ENCODE measurements at regions not wholly inside any gene's neighbourhood (a gene's known extent, or its start where the extent isn't known, plus 50 kb on each side); places are given as distances from the start of the nearest gene placed in this dataset.
"Not testable (repeated sequence)": the region's sequence is repeated elsewhere in the genome, so short reads cannot be mapped to it uniquely, and the experiment has no call there.

- no peak overlapping the region for H3K4me3 ChIP-seq (ENCODE audit: low read length in 2 of 2)
- H3K27ac ChIP-seq (ENCODE audit: low read length) = no peak overlapping the region
- H3K36me3 ChIP-seq (ENCODE audit: control insufficient read depth in 2 of 2, insufficient read depth in 2 of 2, low read length in 2 of 2) = no peaks in the 10 kb centered on the region
- no peaks in the 10 kb centered on the region for H3K27me3 ChIP-seq (ENCODE audit: control insufficient read depth in 1 of 2, insufficient read depth in 2 of 2, low read length in 2 of 2)
- no peaks in the 10 kb centered on the region for H3K4me1 ChIP-seq (ENCODE audit: control insufficient read depth, insufficient read depth, low read length)
- H3K9ac ChIP-seq (ENCODE audit: low read length in 2 of 2) = no peak overlapping the region
- peaks cover 0 to 2% of the 10 kb centered on the region in 2 donors for H3K9me3 ChIP-seq (ENCODE audit: control insufficient read depth in 2 of 2, low read length in 2 of 2)
These were observed 111.8 kb upstream of the ZFP64 start for GRCh38 chr20:52303281-52303950.

DNA sequence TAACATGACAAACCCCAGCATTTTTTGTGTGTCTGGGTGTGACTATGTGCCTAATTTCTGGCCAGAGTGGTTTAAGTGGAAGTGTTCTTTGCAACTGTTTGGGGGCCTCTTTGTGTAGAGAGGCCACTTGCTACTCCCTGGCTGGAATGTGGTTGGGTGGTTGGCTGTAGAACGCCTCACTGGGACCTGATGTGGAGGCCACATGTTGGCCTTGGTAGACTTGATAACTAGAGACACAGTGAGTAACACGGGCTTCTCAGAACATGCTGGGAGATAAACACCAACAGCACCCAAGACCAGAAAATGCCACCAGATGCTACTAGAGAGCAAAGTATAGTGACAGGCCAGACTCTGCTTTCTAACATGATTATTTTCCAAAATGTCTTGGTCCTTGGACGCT is 111.2 kb upstream of the ZFP64 start:
- Histone ChIP-seq H3K9me3 (ENCODE audit: control insufficient read depth in 2 of 2, low read length in 2 of 2) (peaks cover 0 to 2% of the 10 kb centered on the region in 2 donors), H3K4me1 (ENCODE audit: control insufficient read depth, insufficient read depth, low read length) (no peaks in the 10 kb centered on the region), H3K27ac (ENCODE audit: low read length) (no peak overlapping the region), H3K27me3 (ENCODE audit: control insufficient read depth in 1 of 2, insufficient read depth in 2 of 2, low read length in 2 of 2) (no peaks in the 10 kb centered on the region), H3K4me3 (ENCODE audit: low read length in 2 of 2) (no peak overlapping the region), H3K9ac (ENCODE audit: low read length in 2 of 2) (no peak overlapping the region), H3K36me3 (ENCODE audit: control insufficient read depth in 2 of 2, insufficient read depth in 2 of 2, low read length in 2 of 2) (no peaks in the 10 kb centered on the region)

DNA sequence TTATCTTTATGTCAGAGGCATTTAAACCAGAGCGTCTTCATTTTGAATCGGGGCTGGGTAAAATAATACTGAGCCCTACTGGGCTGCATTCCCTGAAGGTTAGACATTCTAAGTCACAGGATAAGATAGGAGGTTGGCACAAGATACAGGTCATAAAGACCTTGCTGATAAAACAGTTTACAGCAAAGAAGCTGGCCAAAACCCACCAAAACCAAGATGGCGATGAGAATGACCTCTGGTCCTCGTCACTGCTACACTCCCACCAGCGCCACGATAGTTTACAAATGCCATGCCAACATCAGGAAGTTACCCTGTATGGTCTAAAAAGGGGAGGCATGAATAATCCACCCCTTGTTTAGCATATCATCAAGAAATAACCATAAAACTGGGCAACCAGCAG is 110.5 kb upstream of the ZFP64 start:
- H3K27ac ChIP-seq (ENCODE audit: low read length); H3K9me3 ChIP-seq (ENCODE audit: control insufficient read depth in 2 of 2, low read length in 2 of 2); H3K9ac ChIP-seq (ENCODE audit: low read length in 2 of 2); H3K27me3 ChIP-seq (ENCODE audit: control insufficient read depth in 1 of 2, insufficient read depth in 2 of 2, low read length in 2 of 2); H3K4me1 ChIP-seq (ENCODE audit: control insufficient read depth, insufficient read depth, low read length); H3K4me3 ChIP-seq (ENCODE audit: low read length in 2 of 2); H3K36me3 ChIP-seq (ENCODE audit: control insufficient read depth in 2 of 2, insufficient read depth in 2 of 2, low read length in 2 of 2): not testable (repeated sequence)

DNA sequence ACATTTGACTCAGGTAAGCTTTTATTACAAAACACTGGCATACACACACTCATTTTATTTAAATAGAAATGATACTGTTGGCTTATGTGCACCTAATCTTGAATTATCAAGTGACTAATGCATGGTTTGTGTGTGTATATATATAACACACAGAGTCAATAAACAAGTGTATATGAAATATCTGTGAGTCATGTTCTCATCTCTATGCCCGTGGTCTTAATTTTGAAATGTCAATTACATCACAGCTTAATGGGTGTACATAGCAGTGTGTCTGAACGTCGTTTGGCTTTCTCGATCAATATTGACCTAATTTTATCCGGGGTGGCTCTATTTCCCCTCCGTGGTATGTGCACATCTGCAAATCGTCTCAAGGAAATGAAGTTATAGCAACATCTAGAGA is 104.0 kb upstream of the ZFP64 start:
- Histone ChIP-seq H3K27ac (ENCODE audit: low read length) (no peak overlapping the region), H3K27me3 (ENCODE audit: control insufficient read depth in 1 of 2, insufficient read depth in 2 of 2, low read length in 2 of 2) (no peaks in the 10 kb centered on the region), H3K9ac (ENCODE audit: low read length in 2 of 2) (no peak overlapping the region), H3K9me3 (ENCODE audit: control insufficient read depth in 2 of 2, low read length in 2 of 2) (peaks cover 0 to 3% of the 10 kb centered on the region in 2 donors), H3K36me3 (ENCODE audit: control insufficient read depth in 2 of 2, insufficient read depth in 2 of 2, low read length in 2 of 2) (no peaks in the 10 kb centered on the region), H3K4me1 (ENCODE audit: control insufficient read depth, insufficient read depth, low read length) (no peaks in the 10 kb centered on the region), H3K4me3 (ENCODE audit: low read length in 2 of 2) (no peak overlapping the region)

- H3K9me3 ChIP-seq (ENCODE audit: control insufficient read depth in 2 of 2, low read length in 2 of 2) = peaks cover 0 to 3% of the 10 kb centered on the region in 2 donors
- no peaks in the 10 kb centered on the region for H3K36me3 ChIP-seq (ENCODE audit: control insufficient read depth in 2 of 2, insufficient read depth in 2 of 2, low read length in 2 of 2)
- no peak overlapping the region for H3K9ac ChIP-seq (ENCODE audit: low read length in 2 of 2)
- H3K4me1 ChIP-seq (ENCODE audit: control insufficient read depth, insufficient read depth, low read length) = no peaks in the 10 kb centered on the region
- H3K27me3 ChIP-seq (ENCODE audit: control insufficient read depth in 1 of 2, insufficient read depth in 2 of 2, low read length in 2 of 2) = no peaks in the 10 kb centered on the region
- no peak overlapping the region for H3K27ac ChIP-seq (ENCODE audit: low read length)
- no peak overlapping the region for H3K4me3 ChIP-seq (ENCODE audit: low read length in 2 of 2)
These were observed 102.6 kb upstream of the ZFP64 start for GRCh38 chr20:52294106-52294628.

DNA sequence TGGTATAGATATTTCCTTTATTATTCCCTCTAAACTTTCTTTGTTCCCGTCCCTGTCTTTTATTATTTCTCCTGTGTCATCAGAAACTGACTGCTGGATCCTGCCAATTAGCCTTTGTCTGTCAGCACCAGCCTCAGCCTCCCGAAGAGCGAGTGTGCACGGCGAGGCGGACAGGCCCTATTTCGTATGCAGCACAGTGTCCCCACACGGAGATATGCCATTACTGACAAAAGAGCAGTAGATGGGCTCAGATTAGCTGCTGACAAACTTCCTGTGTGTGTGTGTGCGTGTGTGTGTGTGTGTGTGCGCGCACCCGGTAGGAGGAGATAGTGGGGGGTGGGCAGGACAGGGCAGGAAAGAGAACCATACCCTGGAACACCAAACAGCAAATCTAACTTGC is 99.5 kb upstream of the ZFP64 start:
- H3K27ac ChIP-seq (ENCODE audit: low read length) = no peak overlapping the region
- no peak overlapping the region for H3K9ac ChIP-seq (ENCODE audit: low read length in 2 of 2)
- H3K36me3 ChIP-seq (ENCODE audit: control insufficient read depth in 2 of 2, insufficient read depth in 2 of 2, low read length in 2 of 2) = no peaks in the 10 kb centered on the region
- peaks cover 0 to 3% of the 10 kb centered on the region in 2 donors for H3K9me3 ChIP-seq (ENCODE audit: control insufficient read depth in 2 of 2, low read length in 2 of 2)
- H3K27me3 ChIP-seq (ENCODE audit: control insufficient read depth in 1 of 2, insufficient read depth in 2 of 2, low read length in 2 of 2) = no peaks in the 10 kb centered on the region
- no peak overlapping the region for H3K4me3 ChIP-seq (ENCODE audit: low read length in 2 of 2)
- H3K4me1 ChIP-seq (ENCODE audit: control insufficient read depth, insufficient read depth, low read length) = no peaks in the 10 kb centered on the region

- Histone ChIP-seq H3K36me3 (ENCODE audit: control insufficient read depth in 2 of 2, insufficient read depth in 2 of 2, low read length in 2 of 2) (no peaks in the 10 kb centered on the region), H3K9ac (ENCODE audit: low read length in 2 of 2) (no peak overlapping the region), H3K27me3 (ENCODE audit: control insufficient read depth in 1 of 2, insufficient read depth in 2 of 2, low read length in 2 of 2) (no peaks in the 10 kb centered on the region), H3K4me3 (ENCODE audit: low read length in 2 of 2) (no peak overlapping the region), H3K9me3 (ENCODE audit: control insufficient read depth in 2 of 2, low read length in 2 of 2) (peaks cover 0 to 3% of the 10 kb centered on the region in 2 donors), H3K4me1 (ENCODE audit: control insufficient read depth, insufficient read depth, low read length) (no peaks in the 10 kb centered on the region), H3K27ac (ENCODE audit: low read length) (no peak overlapping the region)
These were observed 99.0 kb upstream of the ZFP64 start for GRCh38 chr20:52290569-52290968.

GRCh38 chr20:52289956-52290565 is 98.5 kb upstream of the ZFP64 start:
- Histone ChIP-seq H3K27me3 (ENCODE audit: control insufficient read depth in 1 of 2, insufficient read depth in 2 of 2, low read length in 2 of 2) (no peaks in the 10 kb centered on the region), H3K36me3 (ENCODE audit: control insufficient read depth in 2 of 2, insufficient read depth in 2 of 2, low read length in 2 of 2) (no peaks in the 10 kb centered on the region), H3K9ac (ENCODE audit: low read length in 2 of 2) (no peak overlapping the region), H3K9me3 (ENCODE audit: control insufficient read depth in 2 of 2, low read length in 2 of 2) (peaks cover 0 to 3% of the 10 kb centered on the region in 2 donors), H3K27ac (ENCODE audit: low read length) (no peak overlapping the region), H3K4me1 (ENCODE audit: control insufficient read depth, insufficient read depth, low read length) (no peaks in the 10 kb centered on the region), H3K4me3 (ENCODE audit: low read length in 2 of 2) (no peak overlapping the region)

- H3K27ac ChIP-seq (ENCODE audit: low read length) = no peak overlapping the region
- no peaks in the 10 kb centered on the region for H3K4me1 ChIP-seq (ENCODE audit: control insufficient read depth, insufficient read depth, low read length)
- no peaks in the 10 kb centered on the region for H3K9me3 ChIP-seq (ENCODE audit: control insufficient read depth in 2 of 2, low read length in 2 of 2)
- no peak overlapping the region for H3K4me3 ChIP-seq (ENCODE audit: low read length in 2 of 2)
- no peaks in the 10 kb centered on the region for H3K27me3 ChIP-seq (ENCODE audit: control insufficient read depth in 1 of 2, insufficient read depth in 2 of 2, low read length in 2 of 2)
- no peaks in the 10 kb centered on the region for H3K36me3 ChIP-seq (ENCODE audit: control insufficient read depth in 2 of 2, insufficient read depth in 2 of 2, low read length in 2 of 2)
- H3K9ac ChIP-seq (ENCODE audit: low read length in 2 of 2) = no peak overlapping the region
These were observed 88.8 kb upstream of the ZFP64 start for GRCh38 chr20:52280407-52280806.

DNA sequence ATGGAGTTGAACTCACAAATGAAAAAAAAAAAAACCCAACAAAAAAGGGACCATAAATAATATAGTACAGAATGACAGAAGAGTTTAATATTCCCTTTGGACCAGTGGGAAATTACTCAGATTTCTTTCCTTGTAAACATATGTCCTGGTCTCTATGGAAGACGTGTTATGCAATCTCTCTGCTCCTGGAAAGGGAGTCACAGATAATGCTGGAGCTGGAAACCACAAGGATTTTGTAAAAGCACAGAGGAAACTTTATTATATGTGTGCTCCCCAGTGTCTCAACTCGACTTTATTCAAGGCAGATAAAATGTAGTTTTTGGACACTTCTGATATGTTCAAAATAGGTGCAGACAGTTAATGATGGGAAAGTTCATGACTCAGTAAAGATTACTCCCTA is 88.1 kb upstream of the ZFP64 start:
- no peak overlapping the region for H3K9ac ChIP-seq (ENCODE audit: low read length in 2 of 2)
- no peaks in the 10 kb centered on the region for H3K4me1 ChIP-seq (ENCODE audit: control insufficient read depth, insufficient read depth, low read length)
- H3K36me3 ChIP-seq (ENCODE audit: control insufficient read depth in 2 of 2, insufficient read depth in 2 of 2, low read length in 2 of 2) = no peaks in the 10 kb centered on the region
- H3K27me3 ChIP-seq (ENCODE audit: control insufficient read depth in 1 of 2, insufficient read depth in 2 of 2, low read length in 2 of 2) = no peaks in the 10 kb centered on the region
- H3K27ac ChIP-seq (ENCODE audit: low read length) = no peak overlapping the region
- no peaks in the 10 kb centered on the region for H3K9me3 ChIP-seq (ENCODE audit: control insufficient read depth in 2 of 2, low read length in 2 of 2)
- H3K4me3 ChIP-seq (ENCODE audit: low read length in 2 of 2) = no peak overlapping the region

DNA sequence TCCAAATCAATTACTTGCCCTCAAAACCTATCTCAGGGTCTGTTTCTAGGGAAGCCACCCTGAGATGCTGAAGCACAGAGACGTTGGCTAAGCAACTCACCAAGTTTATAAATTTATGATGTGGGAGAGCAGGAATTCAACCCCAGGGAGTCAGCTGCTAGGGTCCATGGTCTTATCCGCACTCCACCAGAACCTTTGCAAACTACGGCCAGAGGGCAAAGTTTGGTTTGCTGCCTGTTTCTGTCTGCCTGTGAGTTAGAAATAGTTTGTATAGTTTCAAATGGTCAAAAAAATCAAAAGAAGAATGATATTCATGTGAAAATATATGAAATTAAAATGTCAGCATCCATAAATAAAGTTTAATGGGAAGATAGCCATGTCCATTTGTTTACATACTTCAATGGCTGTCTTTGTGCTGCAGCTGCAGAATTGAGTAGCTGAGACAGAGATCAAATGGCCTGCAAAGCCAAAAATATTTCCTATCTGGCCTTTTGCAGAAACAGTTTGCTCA is 83.7 kb upstream of the ZFP64 start:
- H3K4me1 ChIP-seq (ENCODE audit: control insufficient read depth, insufficient read depth, low read length) = no peaks in the 10 kb centered on the region
- H3K27ac ChIP-seq (ENCODE audit: low read length) = no peak overlapping the region
- H3K9ac ChIP-seq (ENCODE audit: low read length in 2 of 2) = no peak overlapping the region
- no peak overlapping the region for H3K4me3 ChIP-seq (ENCODE audit: low read length in 2 of 2)
- no peaks in the 10 kb centered on the region for H3K36me3 ChIP-seq (ENCODE audit: control insufficient read depth in 2 of 2, insufficient read depth in 2 of 2, low read length in 2 of 2)
- H3K9me3 ChIP-seq (ENCODE audit: control insufficient read depth in 2 of 2, low read length in 2 of 2) = no peaks in the 10 kb centered on the region
- H3K27me3 ChIP-seq (ENCODE audit: control insufficient read depth in 1 of 2, insufficient read depth in 2 of 2, low read length in 2 of 2) = no peaks in the 10 kb centered on the region

Measured in stomach smooth muscle (tissue), 2 donors.